GM21528 (cell line): ENCODE measurements at regions not wholly inside any gene's neighbourhood (a gene's known extent, or its start where the extent isn't known, plus 50 kb on each side); places are given as distances from the start of the nearest gene placed in this dataset.

Source experiments
- ATAC-seq: cut with Tn5 transposase; IDR thresholded peaks from one replicate; pipeline ENCODE4 v1.9.1; 2021; ENCODE audit warnings: mild to moderate bottlenecking, moderate library complexity; ENCODE audit not compliant: unreplicated experiment, low FRiP score

- no peak for ATAC-seq
These were observed 131.0 kb downstream of the RBFOX3 start for GRCh38 chr17:79479876-79480275.

GRCh38 chr17:79478841-79479240 lies 132.0 kb downstream of the RBFOX3 start:
- ATAC-seq = no peak

- no peak for ATAC-seq
These were observed 132.8 kb downstream of the RBFOX3 start for GRCh38 chr17:79478051-79478461.

GRCh38 chr17:79476074-79476652 lies 134.7 kb downstream of the RBFOX3 start:
- ATAC-seq = no peak

- ATAC-seq = no peak
These were observed 136.9 kb downstream of the RBFOX3 start for GRCh38 chr17:79473876-79474440.

- no peak for ATAC-seq
These were observed 137.6 kb downstream of the RBFOX3 start for GRCh38 chr17:79473111-79473875.

GRCh38 chr17:79470754-79471153 lies 140.1 kb downstream of the RBFOX3 start:
- ATAC-seq = no peak

- no peak for ATAC-seq
These were observed 141.2 kb downstream of the RBFOX3 start for GRCh38 chr17:79469646-79470045.

GRCh38 chr17:79468183-79468944 lies 142.5 kb downstream of the RBFOX3 start:
- no peak for ATAC-seq

GRCh38 chr17:79466562-79467350 lies 144.1 kb downstream of the RBFOX3 start:
- ATAC-seq = no peak

GRCh38 chr17:79465681-79466025 lies 145.2 kb downstream of the RBFOX3 start:
- ATAC-seq = no peak

- no peak for ATAC-seq
These were observed 145.7 kb downstream of the RBFOX3 start for GRCh38 chr17:79465011-79465680.

- no peak for ATAC-seq
These were observed 146.4 kb downstream of the RBFOX3 start for GRCh38 chr17:79464318-79465010.

- no peak for ATAC-seq
These were observed 147.2 kb downstream of the RBFOX3 start for GRCh38 chr17:79463421-79464317.

GRCh38 chr17:79461041-79461440 lies 149.8 kb downstream of the RBFOX3 start:
- ATAC-seq = no peak

GRCh38 chr17:79459846-79460245 lies 151.0 kb downstream of the RBFOX3 start:
- no peak for ATAC-seq

GRCh38 chr17:79459003-79459655 lies 151.7 kb downstream of the RBFOX3 start:
- no peak for ATAC-seq

GRCh38 chr17:79458356-79458755 lies 152.5 kb downstream of the RBFOX3 start:
- ATAC-seq = no peak
